H1 (cell line): ENCODE measurements at regions not wholly inside any gene's neighbourhood (a gene's known extent, or its start where the extent isn't known, plus 50 kb on each side); places are given as distances from the start of the nearest gene placed in this dataset.

Experiments used
- CTCF ChIA-PET: fragments of 300-600 bp; sonication (Branson Sonifier 250); formaldehyde crosslinking; loops from one replicate; lab custom pipeline; 2021; ENCODE audit not compliant: partially characterized antibody; lab: Charles Lee
- POLR2A ChIA-PET: fragments of 300-600 bp; sonication (Branson Sonifier 250); formaldehyde crosslinking; loops from one replicate; lab custom pipeline; 2021; ENCODE audit warnings: inconsistent platforms; ENCODE audit not compliant: partially characterized antibody; lab: Charles Lee
- DNase-seq, 2 experiments: peaks; one replicate each; pipeline versions ENCODE4 v3.0.0 to v3.0.0-alpha.2; 2010 to 2022; ENCODE audit warnings: low spot score in 2 of 2, low read depth in 1 of 2, mixed read lengths in 1 of 2
- FAIRE-seq: peaks from 2 replicates; lab custom pipeline; 2011; peaks lifted over from hg19 to GRCh38; lab: Jason Lieb, UNC
- H2AFZ ChIP-seq: 2 replicates; pipeline ENCODE4 v1.8.1; 2012; ENCODE audit warnings: low read length, inconsistent platforms
- H2AK5ac ChIP-seq: 2 replicates; pipeline ENCODE4 v1.6.1; 2013; ENCODE audit warnings: low read depth, low read length
- H2BK120ac ChIP-seq: replicated peaks from 2 replicates; pipeline ENCODE3; 2013; ENCODE audit warnings: low read depth, low read length, inconsistent platforms
- H2BK12ac ChIP-seq: 2 replicates; pipeline ENCODE4 v1.6.1; 2013; ENCODE audit warnings: low read depth, low read length
- H2BK15ac ChIP-seq: 2 replicates; pipeline ENCODE4 v1.6.1; 2013; ENCODE audit warnings: low read length
- H2BK20ac ChIP-seq: 2 replicates; pipeline ENCODE4 v1.6.1; 2013; ENCODE audit warnings: low read length
- H2BK5ac ChIP-seq: 2 replicates; pipeline ENCODE4 v1.6.1; 2013; ENCODE audit warnings: low read depth, low read length
- H3K14ac ChIP-seq: 2 replicates; pipeline ENCODE4 v1.6.1; 2013; ENCODE audit warnings: inconsistent platforms; ENCODE audit not compliant: insufficient read length
- H3K18ac ChIP-seq: 2 replicates; pipeline ENCODE4 v1.6.1; 2013; ENCODE audit warnings: low read length; ENCODE audit errors: extremely low read depth
- H3K23ac ChIP-seq: 2 replicates; pipeline ENCODE4 v1.6.1; 2013; ENCODE audit warnings: inconsistent platforms; ENCODE audit not compliant: insufficient read length
- H3K23me2 ChIP-seq: 2 replicates; pipeline ENCODE4 v1.6.1; 2013; ENCODE audit warnings: low read depth, low read length
- H3K27ac ChIP-seq: 2 replicates; pipeline ENCODE4 v1.6.1; 2011; ENCODE audit warnings: low read depth, low read length, inconsistent platforms
- H3K27me3 ChIP-seq, 4 experiments: replicated peaks in 1 of 4; 1 replicate in 1 of 4; 2 replicates in 3 of 4; pipeline versions ENCODE4 v1.6.1 to v1.8.1; 2011 to 2013; ENCODE audit warnings: low read length in 3 of 4, mild to moderate bottlenecking in 3 of 4, inconsistent platforms in 2 of 4, mixed read lengths in 2 of 4, moderate library complexity in 1 of 4; ENCODE audit not compliant: control insufficient read depth in 3 of 4, insufficient read depth in 3 of 4; ENCODE audit errors: extremely low read depth in 1 of 4
- H3K36me3 ChIP-seq, 4 experiments: 2 replicates each; pipeline versions ENCODE4 v1.6.1 to v1.8.1; 2011 to 2013; ENCODE audit warnings: mild to moderate bottlenecking in 4 of 4, low read length in 3 of 4, moderate library complexity in 2 of 4, control low read depth in 1 of 4, inconsistent platforms in 1 of 4; ENCODE audit not compliant: insufficient read depth in 4 of 4, control insufficient read depth in 2 of 4
- H3K4ac ChIP-seq: replicated peaks from 2 replicates; pipeline ENCODE3; 2013; ENCODE audit warnings: low read length, low read depth, mixed read lengths, inconsistent platforms; ENCODE audit not compliant: insufficient read length
- H3K4me1 ChIP-seq, 4 experiments: replicated peaks in 1 of 4; 1 replicate in 1 of 4; 2 replicates in 3 of 4; pipeline versions ENCODE4 v1.6.1 to v1.8.1; 2011 to 2013; ENCODE audit warnings: low read length in 3 of 4, inconsistent platforms in 2 of 4, mixed read lengths in 1 of 4; ENCODE audit not compliant: insufficient read depth in 4 of 4, control insufficient read depth in 3 of 4
- H3K4me2 ChIP-seq, 2 experiments: 2 replicates each; pipeline versions ENCODE4 v1.6.1 to v1.8.1; 2011 to 2013; ENCODE audit warnings: low read depth in 2 of 2, low read length in 2 of 2, control low read depth in 1 of 2, inconsistent platforms in 1 of 2, mild to moderate bottlenecking in 1 of 2; ENCODE audit not compliant: insufficient read depth in 1 of 2
- H3K4me3 ChIP-seq, 4 experiments: fragments of 200-600, 300-600 bp in 1 of 4; sonication (generic), shearing (Covaris generic), sonication (Bioruptor Twin) in 1 of 4; 2 replicates each; pipeline versions ENCODE4 v1.5.1 to v1.8.1; 2011 to 2016; ENCODE audit warnings: low read length in 4 of 4, low read depth in 3 of 4, control low read depth in 2 of 4, inconsistent platforms in 2 of 4, mild to moderate bottlenecking in 2 of 4, mixed read lengths in 1 of 4, moderate library complexity in 1 of 4; ENCODE audit not compliant: insufficient read depth in 2 of 4; ENCODE audit errors: extremely low read depth in 1 of 4
- H3K56ac ChIP-seq: replicated peaks from 2 replicates; pipeline ENCODE3; 2013; ENCODE audit warnings: low read depth, mild to moderate bottlenecking, mixed read lengths, low read length, inconsistent platforms; ENCODE audit not compliant: insufficient read length
- H3K79me1 ChIP-seq: 2 replicates; pipeline ENCODE4 v1.6.1; 2013; ENCODE audit warnings: low read depth, low read length, control low read depth
- H3K79me2 ChIP-seq, 2 experiments: 2 replicates each; pipeline versions ENCODE4 v1.6.1 to v1.8.1; 2012 to 2013; ENCODE audit warnings: low read length in 2 of 2, mild to moderate bottlenecking in 2 of 2, inconsistent platforms in 1 of 2; ENCODE audit not compliant: insufficient read depth in 2 of 2, control insufficient read depth in 1 of 2
- H3K9ac ChIP-seq, 4 experiments: replicated peaks in 1 of 4; 1 replicate in 1 of 4; 2 replicates in 3 of 4; pipeline versions ENCODE4 v1.6.1 to v1.8.1; 2011 to 2013; ENCODE audit warnings: low read depth in 3 of 4, low read length in 3 of 4, control low read depth in 2 of 4, mild to moderate bottlenecking in 2 of 4, moderate library complexity in 2 of 4, inconsistent platforms in 1 of 4; ENCODE audit errors: extremely low read depth in 1 of 4
- H3K9me3 ChIP-seq, 2 experiments: 2 replicates each; pipeline versions ENCODE4 v1.6.1 to v1.8.1; 2012 to 2013; ENCODE audit warnings: mild to moderate bottlenecking in 2 of 2, moderate library complexity in 2 of 2, control low read depth in 1 of 2, inconsistent platforms in 1 of 2, low read depth in 1 of 2, low read length in 1 of 2, mixed read lengths in 1 of 2; ENCODE audit not compliant: insufficient read depth in 2 of 2
- H4K20me1 ChIP-seq, 2 experiments: replicated peaks in 1 of 2; 2 replicates each; pipeline versions ENCODE3 to v1.8.1; 2011 to 2013; ENCODE audit warnings: inconsistent platforms in 2 of 2, low read length in 2 of 2, mild to moderate bottlenecking in 1 of 2; ENCODE audit not compliant: insufficient read depth in 2 of 2, control insufficient read depth in 1 of 2
- H4K5ac ChIP-seq: 2 replicates; pipeline ENCODE4 v1.6.1; 2013; ENCODE audit warnings: low read length, low read depth, mixed read lengths, inconsistent platforms; ENCODE audit not compliant: insufficient read length
- H4K8ac ChIP-seq: 2 replicates; pipeline ENCODE4 v1.8.0; 2013; ENCODE audit warnings: mild to moderate bottlenecking, moderate library complexity, low read length, inconsistent platforms; ENCODE audit not compliant: insufficient read depth; ENCODE audit errors: extremely low read depth
- H4K91ac ChIP-seq: replicated peaks from 2 replicates; pipeline ENCODE3; 2013; ENCODE audit warnings: low read length, mixed read lengths, inconsistent platforms; ENCODE audit not compliant: insufficient read length
- ASH2L ChIP-seq: fragments of 200-600, 300-600 bp; sonication (generic); IDR thresholded peaks from one replicate; pipeline ENCODE4 v1.7.1; 2017; ENCODE audit warnings: low read length
- CBX5 ChIP-seq: fragments of 300-800, 300-1000 bp; sonication (generic); IDR thresholded peaks from 2 replicates; pipeline ENCODE4 v1.7.1; 2016; ENCODE audit warnings: antibody characterized with exemption, low read length, low read depth
- TF ChIP-seq, protein P1 (sequence below): IDR thresholded peaks from 2 replicates; pipeline ENCODE4 v1.6.1; 2012; ENCODE audit warnings: low read length, inconsistent platforms

- Histone ChIP-seq H3K4me2 (no peak overlapping the region), H2BK12ac (no peak overlapping the region), H4K91ac (no peak overlapping the region), H2BK15ac (no peak overlapping the region), H2BK20ac (no peak overlapping the region), H3K4me1 (no peaks in the 10 kb centered on the region), H3K9me3 (no peaks in the 10 kb centered on the region), H3K23ac (no peak overlapping the region), H3K4me3 (no peak overlapping the region), H4K5ac (no peak overlapping the region), H2AK5ac (no peak overlapping the region), H3K79me1 (no peaks in the 10 kb centered on the region), H4K20me1 (no peaks in the 10 kb centered on the region), H2BK5ac (no peak overlapping the region), H4K8ac (no peak overlapping the region), H3K23me2 (no peaks in the 10 kb centered on the region), H3K56ac (no peak overlapping the region), H3K14ac (no peak overlapping the region), H3K18ac (no peak overlapping the region), H3K4ac (no peak overlapping the region), H2AFZ (no peak overlapping the region), H3K79me2 (no peaks in the 10 kb centered on the region), H3K9ac (no peak overlapping the region), H3K27me3 (no peaks in the 10 kb centered on the region), H3K27ac (no peak overlapping the region), H2BK120ac (no peak overlapping the region), H3K36me3 (no peaks in the 10 kb centered on the region)
- ChIA-PET CTCF (interaction anchor here (1.0 kb wide), 1 partner anchor 64 kb away, joined by 3 read pairs; no protein-coding TSS in a partner anchor), POLR2A (no interaction called here)
- no peak for FAIRE-seq
- TF ChIP-seq ASH2L (no peak), CBX5 (no peak)
- TF ChIP-seq, protein P1, sequence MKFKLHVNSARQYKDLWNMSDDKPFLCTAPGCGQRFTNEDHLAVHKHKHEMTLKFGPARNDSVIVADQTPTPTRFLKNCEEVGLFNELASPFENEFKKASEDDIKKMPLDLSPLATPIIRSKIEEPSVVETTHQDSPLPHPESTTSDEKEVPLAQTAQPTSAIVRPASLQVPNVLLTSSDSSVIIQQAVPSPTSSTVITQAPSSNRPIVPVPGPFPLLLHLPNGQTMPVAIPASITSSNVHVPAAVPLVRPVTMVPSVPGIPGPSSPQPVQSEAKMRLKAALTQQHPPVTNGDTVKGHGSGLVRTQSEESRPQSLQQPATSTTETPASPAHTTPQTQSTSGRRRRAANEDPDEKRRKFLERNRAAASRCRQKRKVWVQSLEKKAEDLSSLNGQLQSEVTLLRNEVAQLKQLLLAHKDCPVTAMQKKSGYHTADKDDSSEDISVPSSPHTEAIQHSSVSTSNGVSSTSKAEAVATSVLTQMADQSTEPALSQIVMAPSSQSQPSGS: no peak
- DNase-seq: no peak
Observed at GRCh38 chr2:188916736-188917135, 57.4 kb upstream of the COL3A1 start.
